Ovary (tissue), 3 donors: ENCODE measurements at regions not wholly inside any gene's neighbourhood (a gene's known extent, or its start where the extent isn't known, plus 50 kb on each side); places are given as distances from the start of the nearest gene placed in this dataset.

Source experiments
- EP300 ChIP-seq: sonication (generic); formaldehyde crosslinking; IDR thresholded peaks from one replicate; pipeline ENCODE4 v1.6.1; 2017; ENCODE audit warnings: antibody characterized with exemption
- TF ChIP-seq, protein P1 (sequence below), 3 donors: fragments of 450-650 bp in 2 of 3; fragments of 200-600 bp in 1 of 3; IDR thresholded peaks; one replicate each; pipeline versions ENCODE4 v1.5.1 to v1.8.0; 2016 to 2022; ENCODE audit warnings: antibody characterized with exemption in 3 of 3, mild to moderate bottlenecking in 1 of 3
- donor health status: DM: no; HTN: no; CAD: no.

DNA sequence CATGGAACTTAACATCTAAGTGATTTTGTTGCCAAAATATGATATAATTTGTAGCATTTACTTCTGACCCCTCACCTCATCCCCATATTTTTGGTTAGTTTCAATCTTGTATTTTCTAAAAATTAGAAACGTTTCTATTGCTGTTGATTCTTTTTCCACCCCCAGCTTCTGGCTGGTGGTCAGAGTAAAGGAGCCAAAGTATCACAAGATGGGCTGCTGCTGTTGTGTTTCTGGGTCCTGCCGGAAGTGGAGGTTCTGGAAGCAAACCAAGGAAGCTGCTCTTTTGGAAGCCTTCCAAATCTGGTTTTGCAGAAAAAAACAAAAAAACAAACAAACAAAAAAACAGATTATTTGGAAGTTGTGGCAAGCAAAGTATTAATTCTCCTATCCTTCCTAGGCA, 221.1 kb upstream of the P2RY1 start:
- TF ChIP-seq, protein P1, sequence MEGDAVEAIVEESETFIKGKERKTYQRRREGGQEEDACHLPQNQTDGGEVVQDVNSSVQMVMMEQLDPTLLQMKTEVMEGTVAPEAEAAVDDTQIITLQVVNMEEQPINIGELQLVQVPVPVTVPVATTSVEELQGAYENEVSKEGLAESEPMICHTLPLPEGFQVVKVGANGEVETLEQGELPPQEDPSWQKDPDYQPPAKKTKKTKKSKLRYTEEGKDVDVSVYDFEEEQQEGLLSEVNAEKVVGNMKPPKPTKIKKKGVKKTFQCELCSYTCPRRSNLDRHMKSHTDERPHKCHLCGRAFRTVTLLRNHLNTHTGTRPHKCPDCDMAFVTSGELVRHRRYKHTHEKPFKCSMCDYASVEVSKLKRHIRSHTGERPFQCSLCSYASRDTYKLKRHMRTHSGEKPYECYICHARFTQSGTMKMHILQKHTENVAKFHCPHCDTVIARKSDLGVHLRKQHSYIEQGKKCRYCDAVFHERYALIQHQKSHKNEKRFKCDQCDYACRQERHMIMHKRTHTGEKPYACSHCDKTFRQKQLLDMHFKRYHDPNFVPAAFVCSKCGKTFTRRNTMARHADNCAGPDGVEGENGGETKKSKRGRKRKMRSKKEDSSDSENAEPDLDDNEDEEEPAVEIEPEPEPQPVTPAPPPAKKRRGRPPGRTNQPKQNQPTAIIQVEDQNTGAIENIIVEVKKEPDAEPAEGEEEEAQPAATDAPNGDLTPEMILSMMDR (IDR thresholded peaks at IDR 0.05) = no peak
- TF ChIP-seq EP300 = no peak
